ENCODE measurements at regions not wholly inside any gene's neighbourhood (a gene's known extent, or its start where the extent isn't known, plus 50 kb on each side); places are given as distances from the start of the nearest gene placed in this dataset.

DNA sequence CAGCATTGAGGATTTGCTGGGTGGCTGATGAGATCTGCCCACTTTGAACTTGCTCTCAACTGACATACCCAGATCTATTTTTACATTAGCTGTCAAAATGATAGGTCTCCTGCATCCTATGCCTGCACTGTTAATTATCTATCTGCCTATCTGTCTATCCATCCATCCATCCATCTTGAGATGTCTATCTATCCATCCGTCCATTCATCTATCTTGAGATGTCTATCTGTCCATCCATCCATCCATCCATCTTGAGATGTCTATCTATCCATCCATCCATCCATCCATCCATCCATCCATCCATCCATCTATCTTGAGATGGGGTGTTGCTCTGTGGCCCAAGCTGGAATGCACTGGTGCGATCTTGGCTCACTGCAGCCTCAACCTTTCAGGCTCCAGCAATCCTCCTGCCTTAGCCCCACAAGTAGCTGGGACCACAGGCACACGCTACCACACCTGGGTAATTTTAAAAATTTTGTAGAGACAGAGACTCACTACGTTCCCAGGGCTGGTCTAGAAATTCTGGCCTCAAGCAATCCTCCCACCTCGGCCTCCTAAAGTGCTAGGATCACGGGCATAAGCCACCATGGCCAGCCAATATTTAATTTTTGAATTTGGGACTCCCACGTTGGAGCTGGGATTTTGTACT, 159.4 kb upstream of the NSMCE3 start:
- no peak for DNase-seq (ENCODE audit: low read depth in 3 of 3)

DNA sequence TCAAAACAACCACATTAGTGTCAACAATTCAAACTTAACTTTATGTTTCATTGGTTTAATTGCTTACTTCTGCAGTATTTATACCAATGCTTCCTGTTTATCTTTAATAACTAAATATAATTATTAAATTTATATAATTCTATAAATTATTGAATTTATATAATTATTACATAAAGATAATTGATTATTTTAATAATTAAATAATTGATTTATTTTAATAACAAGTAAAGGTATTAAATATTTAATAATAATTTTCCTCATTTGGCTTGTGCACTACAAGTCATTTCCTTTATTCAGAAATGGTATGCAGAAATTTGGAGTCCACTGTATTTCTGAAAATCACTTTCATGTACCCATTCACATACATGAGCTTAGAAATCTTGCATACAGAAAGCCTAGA, 156.2 kb upstream of the NSMCE3 start:
- no peak for DNase-seq (ENCODE audit: low read depth in 3 of 3)

GRCh38 chr15:29424118-29424517, 154.5 kb upstream of the NSMCE3 start:
- no peak for DNase-seq (ENCODE audit: low read depth in 3 of 3)

DNA sequence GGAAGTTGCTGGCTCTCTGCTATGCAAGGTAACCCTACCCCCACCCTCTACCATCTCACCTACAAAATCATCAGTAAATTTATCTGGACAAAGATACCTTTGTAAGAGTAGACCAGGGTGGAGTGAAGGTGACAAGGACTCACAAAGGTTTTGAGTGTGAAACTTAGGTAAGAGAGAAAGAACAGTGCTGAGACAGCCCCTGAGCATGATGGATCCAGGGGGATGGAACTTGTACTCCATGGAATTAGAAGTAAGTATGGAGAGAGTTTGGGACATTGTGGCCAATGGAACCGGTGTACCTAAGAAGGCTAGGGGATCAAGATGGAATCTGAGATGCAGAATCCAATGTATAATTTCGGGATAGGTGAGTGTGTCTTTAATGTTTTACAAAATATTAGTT, 153.0 kb upstream of the NSMCE3 start:
- no peak for DNase-seq (ENCODE audit: low read depth in 3 of 3)

GRCh38 chr15:29420188-29420587, 150.6 kb upstream of the NSMCE3 start:
- DNase-seq (ENCODE audit: low read depth in 3 of 3), result no peak

GRCh38 chr15:29418931-29419330, 149.3 kb upstream of the NSMCE3 start:
- no peak for DNase-seq (ENCODE audit: low read depth in 3 of 3)

DNA sequence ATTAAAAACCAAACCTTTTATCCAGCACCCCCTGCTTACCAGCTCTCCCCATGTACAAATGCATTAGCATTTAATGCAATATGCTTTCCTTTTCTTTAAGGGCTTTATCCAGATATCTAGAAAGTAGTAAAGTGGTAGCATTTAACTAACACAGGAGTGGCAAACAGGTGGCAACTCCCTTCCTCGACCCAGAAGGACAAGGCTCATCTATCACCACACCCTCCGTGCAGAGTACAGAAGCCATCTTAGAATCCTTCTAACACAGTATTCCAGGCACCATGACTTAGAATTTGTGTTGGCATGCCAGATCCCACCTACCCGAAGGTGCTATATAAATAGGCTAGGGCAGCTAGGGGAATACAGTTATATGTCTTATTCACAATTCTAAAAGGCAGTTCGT, 148.6 kb upstream of the NSMCE3 start:
- DNase-seq (ENCODE audit: low read depth in 3 of 3), result no peak

- DNase-seq (ENCODE audit: low read depth in 3 of 3), result no peak
These were observed 141.7 kb upstream of the NSMCE3 start for GRCh38 chr15:29411299-29411698.

GRCh38 chr15:29410338-29410737, 140.7 kb upstream of the NSMCE3 start:
- DNase-seq (ENCODE audit: low read depth in 3 of 3), result no peak

- DNase-seq (ENCODE audit: low read depth in 3 of 3), result no peak
These were observed 140.3 kb upstream of the NSMCE3 start for GRCh38 chr15:29409890-29410289.

GRCh38 chr15:29405564-29405963, 135.9 kb upstream of the NSMCE3 start:
- DNase-seq (ENCODE audit: low read depth in 3 of 3), result no peak

GRCh38 chr15:29403772-29404171, 134.2 kb upstream of the NSMCE3 start:
- no peak for DNase-seq (ENCODE audit: low read depth in 3 of 3)

- no peak for DNase-seq (ENCODE audit: low read depth in 3 of 3)
These were observed 132.0 kb upstream of the NSMCE3 start for GRCh38 chr15:29401644-29402043.

DNA sequence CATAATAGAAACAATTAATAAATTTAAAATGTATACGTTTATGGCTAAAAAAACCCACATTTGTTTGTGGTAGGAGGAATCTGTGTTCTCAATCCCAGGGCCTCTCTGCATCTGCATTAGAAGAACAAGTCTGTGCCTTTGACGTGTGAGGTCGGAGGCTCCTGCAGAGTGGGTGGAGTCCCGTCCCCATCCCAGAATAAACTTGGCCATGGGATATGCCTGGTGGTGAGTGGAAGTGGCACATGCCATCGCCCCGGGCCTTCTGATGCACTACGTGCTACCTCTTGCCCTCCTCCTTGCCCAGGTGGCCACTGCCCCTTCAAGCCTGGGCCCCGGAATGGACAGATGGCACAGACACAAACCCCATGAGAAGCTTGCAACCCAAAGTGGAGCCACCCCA, 131.1 kb upstream of the NSMCE3 start:
- no peak for DNase-seq (ENCODE audit: low read depth in 3 of 3)

- DNase-seq (ENCODE audit: low read depth in 3 of 3), result no peak
These were observed 129.3 kb upstream of the NSMCE3 start for GRCh38 chr15:29398907-29399306.

DNA sequence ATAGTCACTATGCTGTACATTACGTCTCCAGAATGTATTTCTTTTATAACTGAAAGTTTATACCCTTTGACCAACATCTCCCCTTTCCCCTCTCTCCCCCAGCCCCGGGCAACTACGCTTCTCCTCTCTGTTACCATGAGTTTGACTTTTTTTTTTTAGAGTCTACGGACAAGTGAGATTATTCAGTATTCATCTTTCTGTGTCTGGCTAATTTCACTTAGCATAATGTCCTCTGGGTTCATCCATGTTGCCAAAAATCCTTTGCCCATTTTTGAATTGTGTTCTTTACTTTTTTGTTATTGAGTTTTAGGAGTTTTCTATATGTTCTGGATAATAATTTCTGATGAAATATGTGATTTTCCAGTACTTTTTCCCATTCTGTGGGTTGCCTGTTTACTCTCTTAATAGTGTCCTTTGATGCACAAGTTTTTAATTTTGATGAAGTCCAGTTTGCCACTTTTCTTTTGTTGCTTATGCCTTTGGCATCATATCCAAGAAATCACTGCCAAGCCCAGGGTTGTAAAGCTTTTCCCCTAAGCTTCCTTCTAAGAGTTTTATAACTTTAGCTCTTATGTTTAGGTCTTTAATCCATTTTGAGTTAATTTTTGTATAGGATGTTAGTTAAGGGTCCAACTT, 126.7 kb upstream of the NSMCE3 start:
- no peak for DNase-seq (ENCODE audit: low read depth in 3 of 3)

- DNase-seq (ENCODE audit: low read depth in 3 of 3), result no peak
These were observed 123.8 kb upstream of the NSMCE3 start for GRCh38 chr15:29393443-29393842.

- DNase-seq (ENCODE audit: low read depth in 3 of 3), result no peak
These were observed 122.7 kb upstream of the NSMCE3 start for GRCh38 chr15:29392358-29392757.

DNA sequence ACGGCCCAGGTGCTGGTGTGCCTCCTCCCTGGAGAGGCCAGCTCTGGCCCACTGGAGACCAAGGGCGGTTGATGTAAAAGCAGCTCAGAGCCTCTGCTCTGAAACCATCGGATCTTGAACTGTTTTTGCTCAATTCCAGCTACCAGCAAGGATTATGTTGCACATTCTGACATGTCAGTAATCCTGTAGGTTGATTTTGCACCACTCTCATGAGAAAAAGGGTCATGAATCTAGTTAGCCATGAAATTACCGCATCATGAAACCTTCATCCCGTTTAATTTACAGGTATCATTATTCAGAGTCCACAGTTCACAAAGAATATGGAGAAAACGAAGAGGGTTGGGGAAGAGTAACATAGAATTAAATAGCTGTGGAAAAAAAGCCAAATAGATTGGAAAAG, 120.4 kb upstream of the NSMCE3 start:
- no peak for DNase-seq (ENCODE audit: low read depth in 3 of 3)

DNA sequence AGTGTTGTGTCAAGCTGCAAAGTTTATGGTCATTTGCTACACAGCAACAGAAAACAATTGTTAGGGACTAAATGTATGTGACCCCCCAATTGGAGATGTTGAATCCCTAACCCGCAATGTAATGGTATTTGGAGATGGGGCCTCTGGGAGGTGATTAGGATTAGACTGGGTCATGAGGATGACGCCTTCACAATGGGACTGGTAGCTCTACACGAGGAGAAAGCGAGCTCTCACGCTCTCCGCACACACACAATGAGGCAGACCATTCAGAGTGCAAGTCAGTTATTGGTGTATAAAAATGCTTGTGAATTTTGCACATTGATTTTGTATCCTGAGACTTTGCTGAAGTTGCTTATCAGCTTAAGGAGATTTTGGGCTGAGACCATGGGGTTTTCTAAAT, 116.9 kb upstream of the NSMCE3 start:
- no peak for DNase-seq (ENCODE audit: low read depth in 3 of 3)

DNA sequence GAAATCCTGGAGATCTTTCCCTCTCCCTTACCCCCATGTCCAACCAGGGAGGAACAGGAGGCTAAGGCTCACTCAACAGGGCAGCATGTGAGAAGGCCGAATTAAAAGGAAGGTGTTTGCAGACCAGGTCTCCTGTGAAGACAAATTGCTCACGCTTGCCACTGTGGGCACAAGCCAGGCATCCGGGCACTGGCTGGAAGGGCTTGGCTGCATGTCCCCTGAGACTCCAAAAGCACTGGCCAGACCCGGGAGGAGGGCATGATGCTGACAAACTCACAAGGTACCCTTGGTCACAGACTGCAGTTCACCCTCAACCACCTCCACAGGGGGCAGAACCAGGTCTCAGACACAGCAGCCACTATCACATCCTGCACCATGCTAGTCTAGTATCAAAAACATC, 113.7 kb upstream of the NSMCE3 start:
- no peak for DNase-seq (ENCODE audit: low read depth in 3 of 3)

DNA sequence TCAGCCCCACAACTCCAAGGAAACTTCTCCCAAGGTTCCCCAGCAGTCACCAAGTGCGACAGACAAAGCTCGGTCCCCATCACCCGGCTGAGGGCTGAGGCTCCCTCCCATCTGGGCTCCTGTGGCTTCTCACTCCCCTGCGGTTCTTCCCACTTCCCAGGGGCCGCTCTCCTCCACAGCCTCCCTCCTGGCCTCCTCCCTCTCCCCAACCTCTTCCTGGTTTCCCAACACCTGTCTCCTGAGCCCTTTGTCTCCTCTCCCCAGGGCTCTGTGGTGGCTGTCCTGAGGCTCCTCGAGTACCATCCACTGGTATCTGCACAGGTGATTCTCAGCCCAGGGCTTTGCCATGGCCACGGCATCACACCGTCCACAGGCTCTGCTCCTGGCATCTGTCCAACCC, 113.2 kb upstream of the NSMCE3 start:
- no peak for DNase-seq (ENCODE audit: low read depth in 3 of 3)

DNA sequence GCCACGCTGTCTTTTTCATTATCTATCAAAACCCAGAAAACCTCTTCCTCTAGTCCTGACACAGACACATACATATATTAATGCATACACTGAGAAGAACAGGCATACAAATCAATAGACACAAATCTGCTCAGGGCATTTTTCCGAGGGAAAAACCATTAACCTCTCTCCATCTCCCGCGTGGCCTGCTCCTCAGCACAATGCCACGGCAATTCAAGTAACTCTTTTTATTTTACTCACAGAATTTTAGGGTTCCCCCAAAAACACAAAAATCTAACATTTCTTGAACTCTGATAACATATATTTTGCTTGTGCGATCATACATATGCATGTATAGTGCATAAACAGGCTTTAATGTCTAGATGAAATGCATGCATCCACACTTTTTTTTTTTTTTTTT, 110.8 kb upstream of the NSMCE3 start:
- DNase-seq (ENCODE audit: low read depth in 3 of 3), result no peak

GRCh38 chr15:29379647-29380046, 110.0 kb upstream of the NSMCE3 start:
- DNase-seq (ENCODE audit: low read depth in 3 of 3), result no peak
